Stimulated activated CD4-positive, alpha-beta T cell treated with anti-CD3 and anti-CD28 coated beads, Interleukin-4, amount 100 ng/mL, for 4 hours (primary cell): ENCODE measurements at regions not wholly inside any gene's neighbourhood (a gene's known extent, or its start where the extent isn't known, plus 50 kb on each side); places are given as distances from the start of the nearest gene placed in this dataset.

ENCODE experiments used
- DNase-seq, 2 experiments: peaks; one replicate each; pipeline ENCODE4 v3.0.0-alpha.2; 2020

GRCh38 chr15:62619526-62619925 is 423.0 kb upstream of the TPM1 start:
- no peak for DNase-seq

GRCh38 chr15:62622775-62623174 is 419.8 kb upstream of the TPM1 start:
- no peak for DNase-seq

GRCh38 chr15:62624547-62625378 is 417.8 kb upstream of the TPM1 start:
- no peak for DNase-seq

DNA sequence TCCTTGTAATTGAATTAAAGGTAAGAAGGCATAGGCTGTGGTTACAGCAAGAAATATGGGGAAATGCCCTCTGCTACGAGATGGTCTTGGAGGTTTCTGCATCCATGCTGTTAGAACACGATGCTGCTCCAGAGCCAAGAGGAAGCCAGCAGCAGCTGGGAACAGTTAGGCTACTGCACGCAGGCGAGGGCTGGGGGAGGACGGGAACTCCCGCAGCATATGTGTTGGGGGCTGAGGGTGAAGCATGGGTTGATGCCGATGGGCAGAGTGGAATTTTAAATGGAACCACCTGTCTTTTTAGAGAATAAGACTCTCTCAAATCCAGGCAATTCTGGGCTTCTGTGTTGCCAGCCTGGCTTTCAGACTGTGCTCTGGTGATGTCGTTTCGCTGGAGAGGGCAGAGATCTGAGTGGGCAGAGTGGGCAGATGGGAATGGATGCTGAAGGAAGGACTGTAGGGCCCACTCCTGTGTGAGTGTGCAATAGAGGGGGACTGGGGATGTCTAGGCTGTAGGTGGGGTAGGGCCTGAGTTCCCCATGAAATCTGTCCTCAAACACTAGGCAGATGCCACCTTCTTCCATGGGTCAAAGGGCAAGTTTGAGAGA is 417.0 kb upstream of the TPM1 start:
- no peak for DNase-seq

DNA sequence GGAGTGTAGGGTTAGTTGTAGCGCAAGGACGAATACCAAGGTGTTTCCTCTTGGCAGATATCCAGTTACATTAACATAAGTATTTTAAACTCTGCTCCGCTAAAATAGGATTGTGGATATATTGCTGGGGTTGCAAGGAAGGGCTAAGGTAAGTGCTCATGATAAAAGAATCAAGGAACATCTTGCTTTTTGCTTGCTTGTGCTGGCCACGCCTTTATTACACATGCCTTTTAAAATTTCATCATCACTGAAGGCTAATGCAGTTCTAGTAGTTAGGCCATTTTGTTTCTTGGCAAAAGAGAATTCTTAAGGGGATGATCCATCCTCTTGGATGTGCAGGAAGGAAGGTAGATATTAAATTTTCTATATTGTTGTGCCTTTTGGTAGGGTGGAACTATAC is 415.6 kb upstream of the TPM1 start:
- DNase-seq, result no peak

- DNase-seq, result no peak
These were observed 411.3 kb upstream of the TPM1 start for GRCh38 chr15:62631076-62631724.

- no peak for DNase-seq
These were observed 405.5 kb upstream of the TPM1 start for GRCh38 chr15:62636823-62637573.

GRCh38 chr15:62637574-62637897 is 405.0 kb upstream of the TPM1 start:
- no peak for DNase-seq

DNA sequence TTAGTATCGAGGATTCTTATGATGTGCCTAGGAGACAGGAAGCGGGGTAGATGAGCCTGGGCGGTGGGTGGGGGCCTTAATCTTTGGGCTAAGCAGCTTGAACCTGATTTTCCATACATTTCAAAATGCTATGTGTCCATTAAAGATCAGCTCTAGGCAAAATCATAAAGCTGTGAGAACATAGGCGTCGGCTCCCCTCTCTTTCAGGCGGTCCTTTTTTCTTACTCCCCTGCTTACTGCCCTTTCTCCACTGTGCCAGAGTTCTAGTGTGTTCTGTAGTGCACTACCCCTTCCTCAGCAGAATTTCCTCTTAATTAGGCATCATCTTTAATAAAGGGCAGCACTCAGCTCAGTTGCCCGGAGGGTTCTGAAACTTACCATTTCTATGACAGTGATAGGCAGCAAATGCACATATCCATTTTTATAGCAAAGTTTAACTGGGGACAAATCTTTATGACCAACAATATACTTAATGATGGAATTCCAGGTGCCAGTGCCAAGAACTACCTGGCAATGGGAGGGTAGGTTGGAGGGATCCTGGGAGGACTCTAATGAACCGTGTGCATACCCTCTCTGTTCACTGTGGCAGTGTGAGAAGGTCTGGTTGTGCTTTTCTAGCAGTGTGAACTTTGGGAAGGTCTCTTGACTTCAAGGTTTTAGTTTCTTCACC is 404.5 kb upstream of the TPM1 start:
- no peak for DNase-seq

DNA sequence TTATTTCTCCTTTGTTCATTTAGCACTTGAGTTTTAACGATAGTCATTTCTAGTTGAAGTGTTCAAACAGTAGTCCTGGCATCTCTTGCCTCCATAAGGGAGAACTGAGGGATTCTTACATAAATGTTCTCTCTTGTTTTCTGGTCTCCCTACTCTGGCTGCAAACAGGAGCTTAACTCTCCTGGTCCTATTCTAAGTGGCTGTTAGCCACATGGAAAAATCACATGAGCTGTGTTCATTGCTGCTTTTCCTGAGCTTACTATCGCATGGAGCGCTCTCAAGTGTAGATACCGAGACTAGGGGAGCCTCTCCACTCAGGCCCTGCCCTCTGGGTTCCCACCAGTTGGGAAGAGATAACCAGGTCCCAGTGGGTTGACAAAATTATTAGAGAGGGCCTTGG is 403.1 kb upstream of the TPM1 start:
- no peak for DNase-seq

- no peak for DNase-seq
These were observed 402.5 kb upstream of the TPM1 start for GRCh38 chr15:62639906-62640605.

DNA sequence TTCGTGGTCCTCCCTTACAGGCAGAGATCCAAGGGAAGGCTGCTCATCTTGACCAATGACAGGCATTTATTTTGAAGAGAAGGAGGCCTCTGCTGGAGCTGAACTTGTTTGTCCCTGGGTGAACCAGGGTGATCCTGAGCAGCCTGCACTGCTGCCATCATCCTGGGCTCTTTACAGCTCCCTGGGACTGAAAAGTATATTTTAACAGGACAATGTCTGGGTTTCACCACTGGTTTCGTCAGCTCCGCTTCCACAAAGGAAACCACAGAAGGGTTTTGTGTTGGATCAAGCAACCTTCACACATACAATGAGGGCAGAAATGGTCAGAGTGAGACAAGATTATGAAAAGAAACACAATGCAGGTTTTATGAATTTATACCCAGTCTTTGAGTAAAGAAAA is 400.7 kb upstream of the TPM1 start:
- DNase-seq, result no peak

DNA sequence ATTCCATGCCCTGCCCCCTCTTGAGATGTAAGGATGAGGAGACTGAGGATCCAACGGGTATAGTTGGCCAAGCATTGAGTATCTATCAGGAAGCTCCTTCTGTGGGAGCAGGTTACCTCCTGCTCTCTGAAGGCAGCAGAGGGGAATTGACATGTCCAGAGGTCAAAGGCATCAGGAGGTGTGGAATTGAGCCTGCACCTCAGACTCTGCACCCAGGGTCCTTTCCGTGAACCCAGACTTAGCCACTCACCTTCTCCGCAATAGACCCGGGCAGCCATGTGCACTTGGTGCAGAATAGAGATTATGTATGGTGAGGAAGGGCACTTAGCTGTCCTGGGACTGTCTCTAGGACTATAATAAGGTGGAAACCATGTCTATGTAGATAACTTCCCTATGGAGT is 399.0 kb upstream of the TPM1 start:
- no peak for DNase-seq

GRCh38 chr15:62644216-62644888 is 398.2 kb upstream of the TPM1 start:
- DNase-seq, result no peak

- no peak for DNase-seq
These were observed 397.4 kb upstream of the TPM1 start for GRCh38 chr15:62644889-62645742.

DNA sequence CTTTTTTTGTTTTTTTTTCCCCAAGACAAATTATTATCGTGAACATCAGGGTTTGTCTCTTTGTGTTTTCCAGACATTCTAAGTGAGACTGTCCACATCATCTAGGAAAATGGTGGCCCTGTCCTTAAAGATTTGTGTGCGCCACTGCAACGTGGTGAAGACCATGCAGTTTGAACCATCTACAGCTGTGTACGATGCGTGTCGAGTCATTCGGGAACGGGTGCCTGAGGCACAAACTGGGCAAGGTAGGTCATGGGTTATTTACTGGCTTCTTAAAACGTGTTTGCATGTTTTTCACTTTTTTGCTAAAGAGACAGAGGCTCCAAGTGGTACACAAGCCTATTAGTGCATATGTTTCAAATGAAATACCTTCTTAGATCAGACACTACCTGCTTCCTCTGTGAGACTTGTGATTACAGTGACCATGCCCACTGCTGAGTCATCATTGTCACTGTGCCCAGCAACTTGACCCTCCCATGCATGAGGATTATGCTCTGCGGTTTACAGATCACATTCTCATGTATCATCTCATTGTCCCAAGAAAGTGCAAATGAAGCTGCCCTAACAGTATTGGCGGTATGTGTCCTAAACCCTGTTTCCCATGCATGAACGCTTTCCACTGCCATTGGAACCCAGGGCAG is 395.2 kb upstream of the TPM1 start:
- no peak for DNase-seq

DNA sequence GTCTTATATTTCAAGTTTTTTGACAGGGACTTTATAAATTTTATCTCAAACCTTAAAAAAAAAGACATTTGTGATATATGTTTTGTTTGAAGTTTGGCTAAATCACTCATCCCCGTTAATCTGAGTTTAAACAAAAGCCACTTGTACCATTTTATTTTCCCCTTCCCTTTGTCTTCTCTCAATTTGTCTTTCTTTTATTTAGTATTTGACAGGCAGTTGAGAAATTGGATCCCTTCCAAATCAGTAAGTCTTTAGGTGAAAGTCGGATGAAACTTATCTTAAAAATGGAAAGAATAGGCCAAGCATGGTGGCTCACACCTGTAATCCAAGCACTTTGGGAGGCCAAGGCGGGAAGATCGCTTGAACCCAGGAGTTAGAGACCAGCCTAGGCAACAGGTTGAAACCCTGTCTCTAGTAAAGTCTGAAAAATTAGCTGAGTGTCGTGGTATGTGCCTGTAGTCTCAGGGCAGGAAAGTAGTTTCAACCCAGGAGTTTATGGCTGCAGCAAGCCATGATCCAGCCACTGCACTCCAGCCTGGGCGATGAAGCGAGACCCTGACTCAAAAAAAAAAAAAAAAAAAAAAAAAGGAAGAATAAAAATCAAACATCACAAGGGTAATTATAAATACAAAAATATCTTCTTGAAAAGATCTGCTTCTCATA is 394.6 kb upstream of the TPM1 start:
- DNase-seq, result no peak

DNA sequence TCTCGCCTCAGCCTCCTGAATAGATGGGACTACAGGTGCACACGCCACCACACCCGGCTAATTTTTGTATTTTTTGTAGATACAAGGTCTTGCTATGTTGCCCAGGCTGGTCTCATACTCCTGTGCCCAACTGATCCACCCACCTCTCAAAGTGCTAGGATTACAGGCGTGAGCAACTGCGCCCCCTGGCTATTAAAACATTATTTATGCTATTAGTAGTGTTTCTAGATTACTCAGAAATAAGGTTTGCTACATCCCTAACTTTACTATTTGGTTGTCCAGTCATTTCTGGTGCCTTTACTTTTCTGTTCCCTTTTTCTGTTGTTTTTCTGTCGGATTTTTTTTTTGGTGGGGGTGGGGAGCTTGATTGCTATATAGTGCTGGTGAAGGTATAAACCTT is 393.6 kb upstream of the TPM1 start:
- no peak for DNase-seq

DNA sequence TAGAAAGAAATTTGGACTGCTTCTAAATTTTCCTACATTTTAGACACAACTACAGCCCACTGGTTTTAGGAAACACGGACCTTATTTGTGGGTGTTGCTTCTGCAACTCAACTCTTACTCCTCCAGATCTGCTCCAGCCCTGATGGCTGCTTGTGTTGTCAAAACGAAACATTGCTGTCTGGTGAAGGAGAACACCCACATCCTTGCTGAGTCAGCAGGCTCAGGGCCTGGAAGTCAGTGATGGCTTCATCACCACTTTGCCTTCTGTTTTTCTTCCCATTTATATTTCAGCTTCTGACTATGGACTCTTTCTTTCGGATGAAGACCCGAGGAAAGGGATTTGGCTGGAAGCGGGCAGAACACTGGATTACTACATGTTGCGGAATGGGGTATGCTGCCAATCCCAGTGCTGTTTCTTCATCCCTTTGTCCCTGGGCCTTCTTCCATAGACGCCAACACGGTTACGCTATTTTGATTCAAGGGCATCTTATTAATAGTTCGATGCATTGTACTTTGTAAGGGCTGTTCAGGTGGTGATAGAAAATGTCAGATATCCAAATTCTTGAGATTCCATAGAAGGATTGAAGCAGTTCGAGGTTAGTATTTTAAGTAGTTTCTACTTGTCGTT is 392.6 kb upstream of the TPM1 start:
- DNase-seq, result no peak
